ENCODE measurements at regions not wholly inside any gene's neighbourhood (a gene's known extent, or its start where the extent isn't known, plus 50 kb on each side); places are given as distances from the start of the nearest gene placed in this dataset.

DNA sequence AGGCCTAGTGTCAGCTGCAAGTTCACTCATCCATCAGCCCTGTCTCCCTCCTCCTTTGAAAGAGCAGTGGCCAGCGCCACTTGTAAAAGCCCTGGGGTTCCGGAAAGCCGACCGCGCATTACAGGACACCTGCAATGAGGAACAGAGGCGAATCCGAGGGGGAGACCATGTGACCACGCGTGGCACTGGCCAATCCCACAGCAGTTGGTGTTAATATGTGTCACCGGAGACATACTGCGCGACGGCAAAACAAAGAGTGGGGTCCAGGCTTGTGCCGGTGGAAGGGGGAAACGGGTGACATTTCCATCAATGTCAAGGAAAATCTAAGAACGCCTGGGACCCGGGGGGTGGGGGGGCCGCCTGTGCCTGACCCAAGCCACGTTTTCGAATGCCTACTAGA, 480.8 kb downstream of the SPATA31A7 start:
- H3K9me2 ChIP-seq (ENCODE audit: insufficient read depth): no peaks in the 10 kb centered on the region
- no peaks in the 10 kb centered on the region for H4K20me1 ChIP-seq (replicated peaks; ENCODE audit: insufficient read depth)
- no peak for DNase-seq (ENCODE audit: low spot score)
- H3K79me2 ChIP-seq (replicated peaks; ENCODE audit: insufficient read depth): no peaks in the 10 kb centered on the region
- no peak overlapping the region for H3K4me3 Mint-ChIP-seq
- no peak for ATAC-seq
- no peak for TF ChIP-seq ETS1 (IDR thresholded peaks at IDR 0.05)
- TF ChIP-seq, protein P1, sequence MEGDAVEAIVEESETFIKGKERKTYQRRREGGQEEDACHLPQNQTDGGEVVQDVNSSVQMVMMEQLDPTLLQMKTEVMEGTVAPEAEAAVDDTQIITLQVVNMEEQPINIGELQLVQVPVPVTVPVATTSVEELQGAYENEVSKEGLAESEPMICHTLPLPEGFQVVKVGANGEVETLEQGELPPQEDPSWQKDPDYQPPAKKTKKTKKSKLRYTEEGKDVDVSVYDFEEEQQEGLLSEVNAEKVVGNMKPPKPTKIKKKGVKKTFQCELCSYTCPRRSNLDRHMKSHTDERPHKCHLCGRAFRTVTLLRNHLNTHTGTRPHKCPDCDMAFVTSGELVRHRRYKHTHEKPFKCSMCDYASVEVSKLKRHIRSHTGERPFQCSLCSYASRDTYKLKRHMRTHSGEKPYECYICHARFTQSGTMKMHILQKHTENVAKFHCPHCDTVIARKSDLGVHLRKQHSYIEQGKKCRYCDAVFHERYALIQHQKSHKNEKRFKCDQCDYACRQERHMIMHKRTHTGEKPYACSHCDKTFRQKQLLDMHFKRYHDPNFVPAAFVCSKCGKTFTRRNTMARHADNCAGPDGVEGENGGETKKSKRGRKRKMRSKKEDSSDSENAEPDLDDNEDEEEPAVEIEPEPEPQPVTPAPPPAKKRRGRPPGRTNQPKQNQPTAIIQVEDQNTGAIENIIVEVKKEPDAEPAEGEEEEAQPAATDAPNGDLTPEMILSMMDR (conservative IDR thresholded peaks at IDR 0.05; ENCODE audit: low read depth in 2 of 2): no peak
- no peak for TF ChIP-seq EZH2phosphoT487 (IDR thresholded peaks at IDR 0.05; ENCODE audit: unreplicated experiment)
- TF ChIP-seq STAT1 (IDR thresholded peaks at IDR 0.05; ENCODE audit: unreplicated experiment): no peak
- TF ChIP-seq CREB1 (CRISPR knock-in tag; IDR thresholded peaks at IDR 0.05; ENCODE audit: low read depth): no peak
- TF ChIP-seq ZNF114 (CRISPR knock-in tag; IDR thresholded peaks at IDR 0.05): no peak
- TF ChIP-seq EZH2 (IDR thresholded peaks at IDR 0.05; ENCODE audit: low read depth, unreplicated experiment): no peak
- no peak for TF ChIP-seq JUNB (IDR thresholded peaks at IDR 0.05; ENCODE audit: unreplicated experiment)
- no peaks in the 10 kb centered on the region for H3K27me3 ChIP-seq (ENCODE audit: insufficient read depth)
- peaks cover 13% of the 10 kb centered on the region for H3K27me3 Mint-ChIP-seq (ENCODE audit: insufficient read depth, low read depth, poor library complexity)
- H3K4me2 ChIP-seq: no peak overlapping the region
- no peak overlapping the region for H3K27ac Mint-ChIP-seq
- peaks cover 59% of the 10 kb centered on the region for H3K36me3 Mint-ChIP-seq (ENCODE audit: low read depth)
- H2AFZ ChIP-seq: no peak overlapping the region
- H3K4me3 ChIP-seq: no peak overlapping the region
- no peaks in the 10 kb centered on the region for H3K36me3 ChIP-seq (ENCODE audit: insufficient read depth)
- H3K4me1 ChIP-seq (ENCODE audit: insufficient read depth): no peaks in the 10 kb centered on the region
- H3K9me3 Mint-ChIP-seq: peaks cover 98% of the 10 kb centered on the region
- H3K4me1 Mint-ChIP-seq: no peaks in the 10 kb centered on the region
- no peak overlapping the region for H3K27ac ChIP-seq (ENCODE audit: low read depth)
- H3F3A ChIP-seq (replicated peaks; ENCODE audit: low read depth): no peaks in the 10 kb centered on the region

GRCh38 chr9:61671276-61671973, 481.6 kb downstream of the SPATA31A7 start:
- H3K36me3 ChIP-seq (ENCODE audit: insufficient read depth): no peaks in the 10 kb centered on the region
- no peak overlapping the region for H3K4me2 ChIP-seq
- Mint-ChIP-seq H3K4me3 (no peak overlapping the region), H3K36me3 (ENCODE audit: low read depth) (peaks cover 51% of the 10 kb centered on the region), H3K27ac (no peak overlapping the region), H3K4me1 (no peaks in the 10 kb centered on the region), H3K27me3 (ENCODE audit: insufficient read depth, low read depth, poor library complexity) (peaks cover 13% of the 10 kb centered on the region), H3K9me3 (peaks cover 98% of the 10 kb centered on the region)
- H3K27ac ChIP-seq (ENCODE audit: low read depth): no peak overlapping the region
- no peak overlapping the region for H3K4me3 ChIP-seq
- no peaks in the 10 kb centered on the region for H3K9me2 ChIP-seq (ENCODE audit: insufficient read depth)
- H4K20me1 ChIP-seq (replicated peaks; ENCODE audit: insufficient read depth): no peaks in the 10 kb centered on the region
- no peak overlapping the region for H2AFZ ChIP-seq
- ATAC-seq: no peak
- no peaks in the 10 kb centered on the region for H3K79me2 ChIP-seq (replicated peaks; ENCODE audit: insufficient read depth)
- no peak for DNase-seq (ENCODE audit: low spot score)
- no peaks in the 10 kb centered on the region for H3K27me3 ChIP-seq (ENCODE audit: insufficient read depth)
- H3F3A ChIP-seq (replicated peaks; ENCODE audit: low read depth): no peaks in the 10 kb centered on the region
- H3K4me1 ChIP-seq (ENCODE audit: insufficient read depth): no peaks in the 10 kb centered on the region
- TF ChIP-seq ETS1 (IDR thresholded peaks at IDR 0.05) (no peak), EZH2 (IDR thresholded peaks at IDR 0.05; ENCODE audit: low read depth, unreplicated experiment) (no peak), ZNF331 (CRISPR knock-in tag; IDR thresholded peaks at IDR 0.05; ENCODE audit: low read depth) (no peak), EZH2phosphoT487 (IDR thresholded peaks at IDR 0.05; ENCODE audit: unreplicated experiment) (no peak), ZNF114 (CRISPR knock-in tag; IDR thresholded peaks at IDR 0.05) (no peak), JUNB (IDR thresholded peaks at IDR 0.05; ENCODE audit: unreplicated experiment) (no peak)
- TF ChIP-seq, protein P2, sequence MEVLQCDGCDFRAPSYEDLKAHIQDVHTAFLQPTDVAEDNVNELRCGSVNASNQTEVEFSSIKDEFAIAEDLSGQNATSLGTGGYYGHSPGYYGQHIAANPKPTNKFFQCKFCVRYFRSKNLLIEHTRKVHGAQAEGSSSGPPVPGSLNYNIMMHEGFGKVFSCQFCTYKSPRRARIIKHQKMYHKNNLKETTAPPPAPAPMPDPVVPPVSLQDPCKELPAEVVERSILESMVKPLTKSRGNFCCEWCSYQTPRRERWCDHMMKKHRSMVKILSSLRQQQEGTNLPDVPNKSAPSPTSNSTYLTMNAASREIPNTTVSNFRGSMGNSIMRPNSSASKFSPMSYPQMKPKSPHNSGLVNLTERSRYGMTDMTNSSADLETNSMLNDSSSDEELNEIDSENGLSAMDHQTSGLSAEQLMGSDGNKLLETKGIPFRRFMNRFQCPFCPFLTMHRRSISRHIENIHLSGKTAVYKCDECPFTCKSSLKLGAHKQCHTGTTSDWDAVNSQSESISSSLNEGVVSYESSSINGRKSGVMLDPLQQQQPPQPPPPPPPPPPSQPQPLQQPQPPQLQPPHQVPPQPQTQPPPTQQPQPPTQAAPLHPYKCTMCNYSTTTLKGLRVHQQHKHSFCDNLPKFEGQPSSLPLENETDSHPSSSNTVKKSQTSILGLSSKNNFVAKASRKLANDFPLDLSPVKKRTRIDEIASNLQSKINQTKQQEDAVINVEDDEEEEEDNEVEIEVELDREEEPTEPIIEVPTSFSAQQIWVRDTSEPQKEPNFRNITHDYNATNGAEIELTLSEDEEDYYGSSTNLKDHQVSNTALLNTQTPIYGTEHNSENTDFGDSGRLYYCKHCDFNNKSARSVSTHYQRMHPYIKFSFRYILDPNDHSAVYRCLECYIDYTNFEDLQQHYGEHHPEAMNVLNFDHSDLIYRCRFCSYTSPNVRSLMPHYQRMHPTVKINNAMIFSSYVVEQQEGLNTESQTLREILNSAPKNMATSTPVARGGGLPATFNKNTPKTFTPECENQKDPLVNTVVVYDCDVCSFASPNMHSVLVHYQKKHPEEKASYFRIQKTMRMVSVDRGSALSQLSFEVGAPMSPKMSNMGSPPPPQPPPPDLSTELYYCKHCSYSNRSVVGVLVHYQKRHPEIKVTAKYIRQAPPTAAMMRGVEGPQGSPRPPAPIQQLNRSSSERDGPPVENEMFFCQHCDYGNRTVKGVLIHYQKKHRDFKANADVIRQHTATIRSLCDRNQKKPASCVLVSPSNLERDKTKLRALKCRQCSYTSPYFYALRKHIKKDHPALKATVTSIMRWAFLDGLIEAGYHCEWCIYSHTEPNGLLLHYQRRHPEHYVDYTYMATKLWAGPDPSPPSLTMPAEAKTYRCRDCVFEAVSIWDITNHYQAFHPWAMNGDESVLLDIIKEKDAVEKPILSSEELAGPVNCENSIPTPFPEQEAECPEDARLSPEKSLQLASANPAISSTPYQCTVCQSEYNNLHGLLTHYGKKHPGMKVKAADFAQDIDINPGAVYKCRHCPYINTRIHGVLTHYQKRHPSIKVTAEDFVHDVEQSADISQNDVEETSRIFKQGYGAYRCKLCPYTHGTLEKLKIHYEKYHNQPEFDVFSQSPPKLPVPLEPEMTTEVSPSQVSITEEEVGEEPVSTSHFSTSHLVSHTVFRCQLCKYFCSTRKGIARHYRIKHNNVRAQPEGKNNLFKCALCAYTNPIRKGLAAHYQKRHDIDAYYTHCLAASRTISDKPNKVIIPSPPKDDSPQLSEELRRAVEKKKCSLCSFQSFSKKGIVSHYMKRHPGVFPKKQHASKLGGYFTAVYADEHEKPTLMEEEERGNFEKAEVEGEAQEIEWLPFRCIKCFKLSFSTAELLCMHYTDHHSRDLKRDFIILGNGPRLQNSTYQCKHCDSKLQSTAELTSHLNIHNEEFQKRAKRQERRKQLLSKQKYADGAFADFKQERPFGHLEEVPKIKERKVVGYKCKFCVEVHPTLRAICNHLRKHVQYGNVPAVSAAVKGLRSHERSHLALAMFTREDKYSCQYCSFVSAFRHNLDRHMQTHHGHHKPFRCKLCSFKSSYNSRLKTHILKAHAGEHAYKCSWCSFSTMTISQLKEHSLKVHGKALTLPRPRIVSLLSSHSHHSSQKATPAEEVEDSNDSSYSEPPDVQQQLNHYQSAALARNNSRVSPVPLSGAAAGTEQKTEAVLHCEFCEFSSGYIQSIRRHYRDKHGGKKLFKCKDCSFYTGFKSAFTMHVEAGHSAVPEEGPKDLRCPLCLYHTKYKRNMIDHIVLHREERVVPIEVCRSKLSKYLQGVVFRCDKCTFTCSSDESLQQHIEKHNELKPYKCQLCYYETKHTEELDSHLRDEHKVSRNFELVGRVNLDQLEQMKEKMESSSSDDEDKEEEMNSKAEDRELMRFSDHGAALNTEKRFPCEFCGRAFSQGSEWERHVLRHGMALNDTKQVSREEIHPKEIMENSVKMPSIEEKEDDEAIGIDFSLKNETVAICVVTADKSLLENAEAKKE (CRISPR knock-in tag; IDR thresholded peaks at IDR 0.05): no peak

Data from GM23338 (cell line).